ENCODE measurements at regions not wholly inside any gene's neighbourhood (a gene's known extent, or its start where the extent isn't known, plus 50 kb on each side); places are given as distances from the start of the nearest gene placed in this dataset.

- Histone ChIP-seq H2AFZ (ENCODE audit: low read depth) (no peak overlapping the region), H3K4me3 (IDR thresholded peaks at IDR 0.05; ENCODE audit: insufficient read depth, low read depth, low read length) (no peak overlapping the region), H3K27ac (no peak overlapping the region), H3K36me3 (ENCODE audit: insufficient read depth) (no peaks in the 10 kb centered on the region), H4K20me1 (ENCODE audit: insufficient read depth) (no peaks in the 10 kb centered on the region), H3K4me1 (ENCODE audit: low read depth, poor library complexity, severe bottlenecking) (no peaks in the 10 kb centered on the region), H3K4me2 (no peak overlapping the region), H3K9ac (no peak overlapping the region), H3K79me2 (ENCODE audit: insufficient read depth, low read depth) (no peaks in the 10 kb centered on the region), H3K27me3 (ENCODE audit: insufficient read depth, low read depth) (no peaks in the 10 kb centered on the region)
- no peak for TF ChIP-seq CTCF (conservative IDR thresholded peaks at IDR 0.05; ENCODE audit: low read depth, low read length)
Measured at GRCh38 chr2:153601812-153602211, 123.2 kb upstream of the RPRM start.

GRCh38 chr2:153604133-153604532 is 125.6 kb upstream of the RPRM start:
- Histone ChIP-seq H3K4me2 (no peak overlapping the region), H2AFZ (ENCODE audit: low read depth) (no peak overlapping the region), H3K4me1 (ENCODE audit: low read depth, poor library complexity, severe bottlenecking) (no peaks in the 10 kb centered on the region), H3K79me2 (ENCODE audit: insufficient read depth, low read depth) (no peaks in the 10 kb centered on the region), H3K27me3 (ENCODE audit: insufficient read depth, low read depth) (no peaks in the 10 kb centered on the region), H3K9ac (no peak overlapping the region), H4K20me1 (ENCODE audit: insufficient read depth) (no peaks in the 10 kb centered on the region), H3K4me3 (IDR thresholded peaks at IDR 0.05; ENCODE audit: insufficient read depth, low read depth, low read length) (no peak overlapping the region), H3K36me3 (ENCODE audit: insufficient read depth) (no peaks in the 10 kb centered on the region), H3K27ac (no peak overlapping the region)
- TF ChIP-seq CTCF (conservative IDR thresholded peaks at IDR 0.05; ENCODE audit: low read depth, low read length) = no peak

GRCh38 chr2:153606623-153607022 is 128.1 kb upstream of the RPRM start:
- Histone ChIP-seq H3K9ac (no peak overlapping the region), H2AFZ (ENCODE audit: low read depth) (no peak overlapping the region), H4K20me1 (ENCODE audit: insufficient read depth) (no peaks in the 10 kb centered on the region), H3K4me1 (ENCODE audit: low read depth, poor library complexity, severe bottlenecking) (no peaks in the 10 kb centered on the region), H3K36me3 (ENCODE audit: insufficient read depth) (no peaks in the 10 kb centered on the region), H3K27me3 (ENCODE audit: insufficient read depth, low read depth) (no peaks in the 10 kb centered on the region), H3K79me2 (ENCODE audit: insufficient read depth, low read depth) (no peaks in the 10 kb centered on the region), H3K27ac (no peak overlapping the region), H3K4me3 (IDR thresholded peaks at IDR 0.05; ENCODE audit: insufficient read depth, low read depth, low read length) (no peak overlapping the region), H3K4me2 (no peak overlapping the region)
- TF ChIP-seq CTCF (conservative IDR thresholded peaks at IDR 0.05; ENCODE audit: low read depth, low read length) = no peak

DNA sequence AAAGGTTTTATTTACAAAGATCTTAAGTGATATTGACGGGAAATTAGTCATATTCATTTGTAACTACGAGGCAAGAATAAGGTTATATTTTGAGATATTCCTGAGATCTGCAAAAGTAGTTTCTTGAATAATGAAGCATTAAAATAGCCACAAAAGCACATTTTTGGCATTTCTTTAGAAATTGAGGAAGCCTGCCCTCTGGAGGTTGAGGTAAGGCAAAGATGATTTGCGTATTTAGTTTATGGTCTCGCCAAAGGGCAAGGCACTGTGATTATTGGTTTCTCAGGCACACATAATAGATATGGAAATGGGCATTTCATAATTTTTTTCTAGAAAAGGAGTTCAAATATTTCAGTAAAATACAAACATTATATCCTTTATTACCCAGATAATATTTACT is 143.7 kb upstream of the RPRM start:
- Histone ChIP-seq H3K4me2 (no peak overlapping the region), H3K9ac (no peak overlapping the region), H3K4me1 (ENCODE audit: low read depth, poor library complexity, severe bottlenecking) (no peaks in the 10 kb centered on the region), H3K79me2 (ENCODE audit: insufficient read depth, low read depth) (no peaks in the 10 kb centered on the region), H3K27ac (no peak overlapping the region), H3K4me3 (IDR thresholded peaks at IDR 0.05; ENCODE audit: insufficient read depth, low read depth, low read length) (no peak overlapping the region), H3K27me3 (ENCODE audit: insufficient read depth, low read depth) (no peaks in the 10 kb centered on the region), H3K36me3 (ENCODE audit: insufficient read depth) (no peaks in the 10 kb centered on the region), H2AFZ (ENCODE audit: low read depth) (no peak overlapping the region), H4K20me1 (ENCODE audit: insufficient read depth) (no peaks in the 10 kb centered on the region)
- TF ChIP-seq CTCF (conservative IDR thresholded peaks at IDR 0.05; ENCODE audit: low read depth, low read length) = no peak

GRCh38 chr2:153623020-153623419 is 144.5 kb upstream of the RPRM start:
- Histone ChIP-seq H4K20me1 (ENCODE audit: insufficient read depth) (no peaks in the 10 kb centered on the region), H3K36me3 (ENCODE audit: insufficient read depth) (no peaks in the 10 kb centered on the region), H3K27ac (no peak overlapping the region), H3K4me2 (no peak overlapping the region), H3K79me2 (ENCODE audit: insufficient read depth, low read depth) (no peaks in the 10 kb centered on the region), H3K4me3 (IDR thresholded peaks at IDR 0.05; ENCODE audit: insufficient read depth, low read depth, low read length) (no peak overlapping the region), H3K4me1 (ENCODE audit: low read depth, poor library complexity, severe bottlenecking) (no peaks in the 10 kb centered on the region), H3K27me3 (ENCODE audit: insufficient read depth, low read depth) (no peaks in the 10 kb centered on the region), H3K9ac (no peak overlapping the region), H2AFZ (ENCODE audit: low read depth) (no peak overlapping the region)
- TF ChIP-seq CTCF (conservative IDR thresholded peaks at IDR 0.05; ENCODE audit: low read depth, low read length) = no peak

Data from KMS-11 (cell line).